ENCODE measurements at regions not wholly inside any gene's neighbourhood (a gene's known extent, or its start where the extent isn't known, plus 50 kb on each side); places are given as distances from the start of the nearest gene placed in this dataset.

- TF ChIP-seq CTCF (IDR thresholded peaks at IDR 0.05; ENCODE audit: poor library complexity), result no peak
- no peak for TF ChIP-seq EZH2phosphoT487 (IDR thresholded peaks at IDR 0.05; ENCODE audit: low read depth, severe bottlenecking, unreplicated experiment)
- TF ChIP-seq EZH2 (IDR thresholded peaks at IDR 0.05; ENCODE audit: borderline replicate concordance), result no peak
Observed at GRCh38 chr13:31980830-31981229, 50.7 kb upstream of the FRY start.

Data from hepatocyte (in vitro differentiated cells).